ENCODE measurements at regions not wholly inside any gene's neighbourhood (a gene's known extent, or its start where the extent isn't known, plus 50 kb on each side); places are given as distances from the start of the nearest gene placed in this dataset.

DNA sequence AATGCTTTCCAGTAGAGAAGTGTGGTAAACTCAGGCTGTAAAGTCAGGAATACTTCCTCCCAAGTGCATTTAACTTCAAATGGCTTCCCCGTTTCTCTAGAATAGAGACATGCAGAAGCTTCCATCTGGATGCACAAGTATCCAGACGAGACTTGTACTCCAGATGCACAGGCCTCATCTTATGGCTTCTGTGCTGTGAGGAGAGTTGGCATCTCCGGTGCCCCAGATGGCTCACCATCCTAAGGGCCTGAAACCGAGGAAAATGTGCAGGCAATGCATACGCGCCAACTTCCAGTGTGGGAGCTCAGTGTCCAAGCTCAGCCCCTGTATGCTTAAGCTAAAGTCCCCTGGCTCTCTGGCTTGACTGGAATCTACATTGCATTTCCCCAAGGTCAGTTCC is 184.0 kb upstream of the TBL1X start:
- TF ChIP-seq POLR2A (IDR thresholded peaks at IDR 0.05), result no peak

DNA sequence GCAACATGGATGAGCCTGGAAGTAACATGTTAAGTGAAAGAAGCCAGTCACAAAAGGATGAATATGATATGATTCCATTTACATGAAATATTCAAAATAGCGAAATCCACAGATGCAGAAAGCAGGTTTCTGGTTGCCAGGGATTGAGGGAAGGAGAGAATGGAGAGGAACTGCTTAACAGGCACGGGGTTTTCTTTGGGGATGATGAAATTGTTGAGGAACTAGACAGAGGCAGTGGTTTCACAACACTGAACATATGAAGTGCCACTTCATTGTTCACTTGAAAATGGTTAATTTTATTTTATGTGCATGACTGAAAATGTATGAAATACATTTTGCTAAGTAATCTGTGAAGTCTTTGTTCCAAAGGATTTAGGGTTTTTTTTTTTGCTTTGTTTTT is 182.5 kb upstream of the TBL1X start:
- TF ChIP-seq POLR2A (IDR thresholded peaks at IDR 0.05), result no peak
- TF ChIP-seq, protein P1, sequence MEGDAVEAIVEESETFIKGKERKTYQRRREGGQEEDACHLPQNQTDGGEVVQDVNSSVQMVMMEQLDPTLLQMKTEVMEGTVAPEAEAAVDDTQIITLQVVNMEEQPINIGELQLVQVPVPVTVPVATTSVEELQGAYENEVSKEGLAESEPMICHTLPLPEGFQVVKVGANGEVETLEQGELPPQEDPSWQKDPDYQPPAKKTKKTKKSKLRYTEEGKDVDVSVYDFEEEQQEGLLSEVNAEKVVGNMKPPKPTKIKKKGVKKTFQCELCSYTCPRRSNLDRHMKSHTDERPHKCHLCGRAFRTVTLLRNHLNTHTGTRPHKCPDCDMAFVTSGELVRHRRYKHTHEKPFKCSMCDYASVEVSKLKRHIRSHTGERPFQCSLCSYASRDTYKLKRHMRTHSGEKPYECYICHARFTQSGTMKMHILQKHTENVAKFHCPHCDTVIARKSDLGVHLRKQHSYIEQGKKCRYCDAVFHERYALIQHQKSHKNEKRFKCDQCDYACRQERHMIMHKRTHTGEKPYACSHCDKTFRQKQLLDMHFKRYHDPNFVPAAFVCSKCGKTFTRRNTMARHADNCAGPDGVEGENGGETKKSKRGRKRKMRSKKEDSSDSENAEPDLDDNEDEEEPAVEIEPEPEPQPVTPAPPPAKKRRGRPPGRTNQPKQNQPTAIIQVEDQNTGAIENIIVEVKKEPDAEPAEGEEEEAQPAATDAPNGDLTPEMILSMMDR (IDR thresholded peaks at IDR 0.05 in 4 of 5, conservative IDR thresholded peaks at IDR 0.05 in 1 of 5), result no peak
- in situ Hi-C loops (cut with MboI; ENCODE audit: low sequenced_read_pairs in 4 of 4) (no loop called here), intact Hi-C loops (cut with DNase I; ENCODE audit: low total_unique reads) (no loop called here)
- Histone ChIP-seq H3K4me1 (no peaks in the 10 kb centered on the region), H3K4me3 (no peak overlapping the region), H3K9me3 (no peaks in the 10 kb centered on the region), H3K27me3 (no peaks in the 10 kb centered on the region), H3K36me3 (no peaks in the 10 kb centered on the region), H3K27ac (no peak overlapping the region)
- DNase-seq, result no peak
- no peak for ATAC-seq

More for the DNA sequence above, 184.0 kb upstream of the TBL1X start:
- in situ Hi-C loops (cut with MboI; ENCODE audit: low sequenced_read_pairs in 4 of 4) (no loop called here), intact Hi-C loops (cut with DNase I; ENCODE audit: low total_unique reads) (no loop called here)
- ATAC-seq, result no peak
- Histone ChIP-seq H3K4me1 (no peaks in the 10 kb centered on the region), H3K4me3 (no peak overlapping the region), H3K27ac (no peak overlapping the region), H3K9me3 (no peaks in the 10 kb centered on the region), H3K36me3 (no peaks in the 10 kb centered on the region), H3K27me3 (no peaks in the 10 kb centered on the region)
- DNase-seq, result no peak

DNA sequence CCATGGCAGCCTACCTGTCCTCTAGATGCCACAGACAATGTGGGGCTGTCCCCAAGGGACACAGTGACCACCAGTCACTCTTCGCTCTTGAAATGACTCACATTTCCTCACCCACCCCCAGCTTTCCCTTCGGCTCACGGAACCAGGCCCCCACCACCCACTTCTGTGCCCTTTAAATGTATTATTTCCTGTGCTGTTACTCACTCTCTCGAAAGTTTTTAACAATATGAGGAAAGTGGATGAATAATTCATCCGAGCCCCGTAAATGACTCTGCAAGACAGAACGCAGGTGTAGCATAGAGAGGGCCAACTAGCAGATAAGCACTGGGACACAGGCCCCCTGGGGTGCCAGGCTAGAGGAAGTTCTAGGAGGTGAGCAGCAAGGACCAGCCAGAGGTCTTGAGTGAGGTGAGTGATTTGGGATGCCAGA is 179.5 kb upstream of the TBL1X start:
- TF ChIP-seq, protein P1 (IDR thresholded peaks at IDR 0.05 in 4 of 5, conservative IDR thresholded peaks at IDR 0.05 in 1 of 5), result no peak
- no peak for TF ChIP-seq POLR2A (IDR thresholded peaks at IDR 0.05)
- Histone ChIP-seq H3K36me3 (no peaks in the 10 kb centered on the region), H3K27me3 (peaks cover 0 to 1% (median 0%) of the 10 kb centered on the region in 3 donors), H3K4me3 (no peak overlapping the region), H3K4me1 (no peaks in the 10 kb centered on the region), H3K27ac (no peak overlapping the region), H3K9me3 (no peaks in the 10 kb centered on the region)
- in situ Hi-C loops (cut with MboI; ENCODE audit: low sequenced_read_pairs in 4 of 4) (no loop called here), intact Hi-C loops (cut with DNase I; ENCODE audit: low total_unique reads) (no loop called here)
- ATAC-seq (no peak), DNase-seq (no peak)

DNA sequence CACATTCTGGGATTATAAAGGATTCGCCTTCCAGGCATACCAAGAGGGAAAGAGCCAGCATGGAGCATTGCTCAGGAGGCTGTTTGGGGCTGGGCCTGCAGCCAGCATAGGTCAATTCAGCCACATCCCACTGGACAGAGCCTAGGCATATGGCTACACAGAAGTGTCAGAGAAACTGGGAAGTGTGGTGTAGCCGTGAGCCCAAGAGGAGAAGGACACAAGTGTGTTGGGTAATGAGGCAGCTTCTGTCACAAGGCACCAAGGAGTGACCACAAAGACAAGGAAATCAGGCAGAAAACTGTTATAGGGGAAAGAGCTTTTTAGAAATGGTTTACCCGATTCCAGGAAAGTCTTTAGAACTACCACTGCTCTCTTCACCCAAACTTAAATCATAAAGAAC is 178.6 kb upstream of the TBL1X start:
- no peak for TF ChIP-seq POLR2A (IDR thresholded peaks at IDR 0.05)
- TF ChIP-seq, protein P1 (IDR thresholded peaks at IDR 0.05 in 4 of 5, conservative IDR thresholded peaks at IDR 0.05 in 1 of 5), result no peak
- intact Hi-C loops (cut with DNase I; ENCODE audit: low total_unique reads), result no loop called here
- peaks cover 0 to 3% (median 0%) of the 10 kb centered on the region in 3 donors for H3K27me3 ChIP-seq
- no peak overlapping the region for H3K4me3 ChIP-seq
- DNase-seq (no peak), ATAC-seq (no peak)
- in situ Hi-C loops (cut with MboI; ENCODE audit: low sequenced_read_pairs in 4 of 4), result no loop called here
- no peak overlapping the region for H3K27ac ChIP-seq
- no peaks in the 10 kb centered on the region for H3K36me3 ChIP-seq
- no peaks in the 10 kb centered on the region for H3K4me1 ChIP-seq
- H3K9me3 ChIP-seq, result no peaks in the 10 kb centered on the region

DNA sequence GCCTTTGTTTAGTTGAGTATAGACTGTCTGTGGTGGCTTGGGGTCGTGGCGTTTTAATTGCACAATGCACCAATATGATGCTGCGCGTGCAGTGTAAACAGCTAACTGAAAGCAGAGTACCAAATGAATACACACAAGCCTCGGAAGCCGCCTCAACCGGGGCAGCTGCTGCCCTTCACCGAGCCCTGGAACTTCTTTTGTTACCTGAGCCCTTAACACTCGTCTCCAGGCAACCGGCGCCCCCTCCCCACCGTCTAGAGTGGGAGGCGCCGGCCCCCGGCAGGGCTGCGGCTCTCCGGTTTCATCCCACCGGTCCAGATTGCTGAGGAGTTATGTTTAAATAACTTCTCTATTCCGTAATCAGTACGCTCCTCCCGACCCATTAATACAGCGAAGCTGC is 173.2 kb upstream of the TBL1X start:
- DNase-seq (no peak), ATAC-seq (no peak)
- Histone ChIP-seq H3K36me3 (no peaks in the 10 kb centered on the region), H3K27me3 (peaks cover 0 to 16% (median 6%) of the 10 kb centered on the region in 3 donors), H3K4me1 (no peaks in the 10 kb centered on the region), H3K4me3 (no peak overlapping the region), H3K27ac (no peak overlapping the region), H3K9me3 (no peaks in the 10 kb centered on the region)
- no peak for TF ChIP-seq POLR2A (IDR thresholded peaks at IDR 0.05)
- TF ChIP-seq, protein P1 (IDR thresholded peaks at IDR 0.05 in 4 of 5, conservative IDR thresholded peaks at IDR 0.05 in 1 of 5), result no peak
- in situ Hi-C loops (cut with MboI; ENCODE audit: low sequenced_read_pairs in 4 of 4), result no loop called here
- intact Hi-C loops (cut with DNase I; ENCODE audit: low total_unique reads), result no loop called here

Data from gastrocnemius medialis (tissue), 4 donors.